SK-N-SH (cell line): ENCODE measurements at regions not wholly inside any gene's neighbourhood (a gene's known extent, or its start where the extent isn't known, plus 50 kb on each side); places are given as distances from the start of the nearest gene placed in this dataset.

Experiments used
- CTCF ChIA-PET: fragments of 300-600, 350-600 bp; formaldehyde crosslinking; extraction: SDS; loops from one replicate; lab custom pipeline; 2021; lab: Yijun Ruan, JAX
- POLR2A ChIA-PET: fragments of 350-600 bp; sonication (Branson Sonifier 250); formaldehyde crosslinking; extraction: SDS; loops from one replicate; lab custom pipeline; 2020; ENCODE audit warnings: antibody characterized with exemption, inconsistent platforms; lab: Yijun Ruan, JAX
- DNase-seq: peaks from one replicate; pipeline ENCODE4 v3.0.0; 2012
- H2AFZ ChIP-seq: fragments of 200-600 bp; sonication (generic); 2 replicates; pipeline ENCODE4 v1.8.1; 2016; ENCODE audit warnings: antibody characterized with exemption, mild to moderate bottlenecking, low read depth
- H3F3A ChIP-seq: fragments of 200-600 bp; sonication (generic); replicated peaks from 2 replicates; pipeline ENCODE3; 2016; ENCODE audit warnings: antibody characterized with exemption, mild to moderate bottlenecking; ENCODE audit not compliant: insufficient read depth
- H3K27ac ChIP-seq, 2 experiments: fragments of 200-500 bp in 1 of 2; fragments of 200-600 bp in 1 of 2; sonication (Bioruptor generic) in 1 of 2; sonication (generic), shearing (Covaris generic) in 1 of 2; 2 replicates each; pipeline versions ENCODE4 v1.5.1 to v1.6.1; 2014 to 2016; ENCODE audit warnings: low read depth in 2 of 2, inconsistent platforms in 1 of 2, low read length in 1 of 2, mild to moderate bottlenecking in 1 of 2, mixed read lengths in 1 of 2
- H3K27me3 ChIP-seq: fragments of 200-600 bp; sonication (generic), shearing (Covaris generic); 2 replicates; pipeline ENCODE4 v1.6.1; 2016; ENCODE audit warnings: mixed run types; ENCODE audit not compliant: insufficient read depth
- H3K36me3 ChIP-seq, 2 experiments: fragments of 200-500 bp in 1 of 2; fragments of 200-600 bp in 1 of 2; sonication (Bioruptor generic) in 1 of 2; sonication (generic) in 1 of 2; replicated peaks in 1 of 2; 2 replicates each; pipeline versions ENCODE3 to v1.5.1; 2014 to 2016; ENCODE audit warnings: low read length in 1 of 2, mild to moderate bottlenecking in 1 of 2; ENCODE audit not compliant: insufficient read depth in 2 of 2, control insufficient read depth in 1 of 2
- H3K4me1 ChIP-seq, 2 experiments: fragments of 200-500 bp in 1 of 2; fragments of 200-600 bp in 1 of 2; sonication (Bioruptor generic) in 1 of 2; sonication (generic), shearing (Covaris generic) in 1 of 2; 2 replicates each; pipeline versions ENCODE4 v1.5.1 to v1.6.1; 2014 to 2016; ENCODE audit warnings: low read depth in 1 of 2, low read length in 1 of 2, mixed run types in 1 of 2; ENCODE audit not compliant: insufficient read depth in 2 of 2, control insufficient read depth in 1 of 2
- H3K4me2 ChIP-seq: fragments of 200-600 bp; sonication (generic), shearing (Covaris generic); 2 replicates; pipeline ENCODE4 v1.6.1; 2017; ENCODE audit warnings: mixed run types
- H3K4me3 ChIP-seq, 2 experiments: fragments of 200-500 bp in 1 of 2; fragments of 200-600 bp in 1 of 2; sonication (Bioruptor generic) in 1 of 2; sonication (generic), shearing (Covaris generic) in 1 of 2; 2 replicates each; pipeline versions ENCODE4 v1.5.1 to v1.8.1; 2014 to 2016; ENCODE audit warnings: low read depth in 2 of 2, inconsistent platforms in 1 of 2, low read length in 1 of 2, mild to moderate bottlenecking in 1 of 2, mixed read lengths in 1 of 2, moderate library complexity in 1 of 2
- H3K79me2 ChIP-seq: fragments of 200-600 bp; sonication (generic); 2 replicates; pipeline ENCODE4 v1.8.1; 2017; ENCODE audit warnings: mild to moderate bottlenecking; ENCODE audit not compliant: insufficient read depth
- H3K9ac ChIP-seq: fragments of 200-600 bp; sonication (generic); 2 replicates; pipeline ENCODE4 v1.6.1; 2017; ENCODE audit warnings: mixed run types
- H3K9me2 ChIP-seq: fragments of 200-600 bp; sonication (generic); 2 replicates; pipeline ENCODE4 v1.6.1; 2017; ENCODE audit warnings: mixed run types
- H3K9me3 ChIP-seq: fragments of 200-600 bp; sonication (generic); 2 replicates; pipeline ENCODE4 v1.6.1; 2017; ENCODE audit warnings: mixed run types, mild to moderate bottlenecking, moderate library complexity
- H4K20me1 ChIP-seq: fragments of 200-600 bp; sonication (generic); 2 replicates; pipeline ENCODE4 v1.6.1; 2017; ENCODE audit warnings: mild to moderate bottlenecking, mixed run types; ENCODE audit not compliant: insufficient read depth
- CHD2 ChIP-seq: fragments of 150-350 bp; IDR thresholded peaks from 2 replicates; pipeline ENCODE4 v1.6.1; 2018; ENCODE audit warnings: low read length; ENCODE audit not compliant: partially characterized antibody
- EZH2phosphoT487 ChIP-seq: fragments of 200-600 bp; sonication (generic); IDR thresholded peaks from 2 replicates; pipeline ENCODE4 v1.6.1; 2017; ENCODE audit warnings: low read depth, mixed run types, mild to moderate bottlenecking, antibody characterized with exemption, moderate library complexity, borderline replicate concordance
- FOSL2 ChIP-seq: IDR thresholded peaks from 2 replicates; pipeline ENCODE4 v1.4.0; 2012; ENCODE audit warnings: low read depth, mild to moderate bottlenecking, moderate library complexity, borderline replicate concordance
- FOXJ3 ChIP-seq: sonication (generic); formaldehyde crosslinking; IDR thresholded peaks from 2 replicates; pipeline ENCODE4 v1.5.1; 2020; ENCODE audit warnings: mild to moderate bottlenecking, missing genetic modification reagents
- FOXM1 ChIP-seq: IDR thresholded peaks from 2 replicates; pipeline ENCODE4 v1.4.0; 2012; ENCODE audit warnings: low read depth, mild to moderate bottlenecking
- GABPA ChIP-seq: IDR thresholded peaks from 2 replicates; pipeline ENCODE4 v1.4.0; 2012; ENCODE audit warnings: low read depth, mild to moderate bottlenecking
- GATA2 ChIP-seq: sonication (generic); formaldehyde crosslinking; IDR thresholded peaks from 2 replicates; pipeline ENCODE4 v1.5.0; 2020; ENCODE audit warnings: mild to moderate bottlenecking, missing genetic modification reagents
- MXI1 ChIP-seq: IDR thresholded peaks from 2 replicates; pipeline ENCODE4 v1.6.1; 2012; ENCODE audit warnings: mild to moderate bottlenecking, low read depth, low read length, improper control_type of control experiment
- POLR2AphosphoS5 ChIP-seq: IDR thresholded peaks from 2 replicates; pipeline ENCODE4 v1.6.1; 2012; ENCODE audit warnings: low read depth, low read length
- REST ChIP-seq: IDR thresholded peaks from 2 replicates; pipeline ENCODE4 v1.6.1; 2012; ENCODE audit warnings: mild to moderate bottlenecking, low read depth, low read length, moderate library complexity
- RFX5 ChIP-seq: IDR thresholded peaks from 2 replicates; pipeline ENCODE4 v1.6.1; 2012; ENCODE audit warnings: mild to moderate bottlenecking, improper control_type of control experiment, low read length
- RXRA ChIP-seq: IDR thresholded peaks from 2 replicates; pipeline ENCODE4 v1.4.0; 2012; ENCODE audit warnings: low read depth, mild to moderate bottlenecking, borderline replicate concordance
- USF1 ChIP-seq: IDR thresholded peaks from 2 replicates; pipeline ENCODE4 v1.4.0; 2012; ENCODE audit warnings: low read depth, borderline replicate concordance
- USF2 ChIP-seq: fragments of 150-350 bp; IDR thresholded peaks from 2 replicates; pipeline ENCODE4 v1.6.1; 2017; ENCODE audit warnings: antibody characterized with exemption, low read length, low read depth, borderline replicate concordance
- ZBTB33 ChIP-seq: IDR thresholded peaks from 2 replicates; pipeline ENCODE4 v1.4.0; 2012; ENCODE audit warnings: low read depth, borderline replicate concordance

- no peaks in the 10 kb centered on the region for H3K36me3 ChIP-seq
- no peak overlapping the region; a peak in 1 of 4 replicates for H3K27ac ChIP-seq
- no peaks in the 10 kb centered on the region for H3K27me3 ChIP-seq
- TF ChIP-seq FOXJ3 (CRISPR knock-in tag) (no peak), FOXM1 (no peak), RFX5 (no peak), REST (no peak), ZBTB33 (no peak), GABPA (no peak), CHD2 (no peak), USF2 (no peak), GATA2 (no peak), EZH2phosphoT487 (no peak), USF1 (no peak), POLR2AphosphoS5 (no peak), RXRA (no peak), FOSL2 (no peak), MXI1 (no peak)
- no peaks in the 10 kb centered on the region for H3K9me3 ChIP-seq
- no peaks in the 10 kb centered on the region for H3K79me2 ChIP-seq
- ChIA-PET POLR2A (no interaction called here), CTCF (interaction anchor here (0.7 to 2.2 kb wide), 2 partner anchors 17 to 18 kb away, joined by 3 to 7 read pairs; no protein-coding TSS in a partner anchor)
- H3F3A ChIP-seq, result no peaks in the 10 kb centered on the region
- H3K4me3 ChIP-seq, result no peak overlapping the region
- H2AFZ ChIP-seq, result no peak overlapping the region
- H3K9me2 ChIP-seq, result no peaks in the 10 kb centered on the region
- no peak overlapping the region for H3K4me2 ChIP-seq
- no peaks in the 10 kb centered on the region for H4K20me1 ChIP-seq
- no peak overlapping the region for H3K9ac ChIP-seq
- no peak for DNase-seq
- H3K4me1 ChIP-seq, result no peaks in the 10 kb centered on the region; a peak in 1 of 4 replicates
These were observed 744.3 kb upstream of the ACVR2A start for GRCh38 chr2:147100406-147101035.
